ENCODE measurements at regions not wholly inside any gene's neighbourhood (a gene's known extent, or its start where the extent isn't known, plus 50 kb on each side); places are given as distances from the start of the nearest gene placed in this dataset.
"Not testable (repeated sequence)": the region's sequence is repeated elsewhere in the genome, so short reads cannot be mapped to it uniquely, and the experiment has no call there.

GRCh38 chrX:150125045-150125444, 186.8 kb upstream of the EOLA2 start:
- not testable (repeated sequence) for H3K27me3 ChIP-seq (replicated peaks; ENCODE audit: control insufficient read depth, insufficient read depth, low read length); H3K4me1 ChIP-seq (ENCODE audit: control insufficient read depth, insufficient read depth, low read length); H3K36me3 ChIP-seq (ENCODE audit: control insufficient read depth, insufficient read depth, low read length, severe bottlenecking); H3K9ac ChIP-seq (ENCODE audit: low read length); H3K4me3 ChIP-seq (ENCODE audit: low read length); DNase-seq (ENCODE audit: low read depth); H3K9me3 ChIP-seq (ENCODE audit: control insufficient read depth, low read length)

GRCh38 chrX:150127216-150127615, 188.9 kb upstream of the EOLA2 start:
- H3K9me3 ChIP-seq (ENCODE audit: control insufficient read depth, low read length), result no peaks in the 10 kb centered on the region
- H3K4me3 ChIP-seq (ENCODE audit: low read length), result no peak overlapping the region
- peaks cover 4% of the 10 kb centered on the region for H3K27me3 ChIP-seq (replicated peaks; ENCODE audit: control insufficient read depth, insufficient read depth, low read length)
- H3K4me1 ChIP-seq (ENCODE audit: control insufficient read depth, insufficient read depth, low read length), result no peaks in the 10 kb centered on the region
- H3K9ac ChIP-seq (ENCODE audit: low read length), result no peak overlapping the region
- DNase-seq (ENCODE audit: low read depth), result no peak
- H3K36me3 ChIP-seq (ENCODE audit: control insufficient read depth, insufficient read depth, low read length, severe bottlenecking), result no peaks in the 10 kb centered on the region

GRCh38 chrX:150143721-150144440, 205.6 kb upstream of the EOLA2 start:
- Histone ChIP-seq H3K4me1 (ENCODE audit: control insufficient read depth, insufficient read depth, low read length) (peaks cover 1% of the 10 kb centered on the region), H3K4me3 (ENCODE audit: low read length) (no peak overlapping the region), H3K9ac (ENCODE audit: low read length) (no peak overlapping the region), H3K9me3 (ENCODE audit: control insufficient read depth, low read length) (peaks cover 25% of the 10 kb centered on the region), H3K27me3 (replicated peaks; ENCODE audit: control insufficient read depth, insufficient read depth, low read length) (peaks cover 7% of the 10 kb centered on the region), H3K36me3 (ENCODE audit: control insufficient read depth, insufficient read depth, low read length, severe bottlenecking) (no peaks in the 10 kb centered on the region)
- no peak for DNase-seq (ENCODE audit: low read depth)

GRCh38 chrX:150146271-150146896, 208.1 kb upstream of the EOLA2 start:
- Histone ChIP-seq H3K9me3 (ENCODE audit: control insufficient read depth, low read length) (peaks cover 19% of the 10 kb centered on the region), H3K9ac (ENCODE audit: low read length) (no peak overlapping the region), H3K36me3 (ENCODE audit: control insufficient read depth, insufficient read depth, low read length, severe bottlenecking) (no peaks in the 10 kb centered on the region), H3K4me3 (ENCODE audit: low read length) (no peak overlapping the region), H3K27me3 (replicated peaks; ENCODE audit: control insufficient read depth, insufficient read depth, low read length) (peaks cover 7% of the 10 kb centered on the region), H3K4me1 (ENCODE audit: control insufficient read depth, insufficient read depth, low read length) (peaks cover 23% of the 10 kb centered on the region)
- DNase-seq (ENCODE audit: low read depth), result no peak

- H3K9me3 ChIP-seq (ENCODE audit: control insufficient read depth, low read length), result peaks cover 1% of the 10 kb centered on the region
- H3K36me3 ChIP-seq (ENCODE audit: control insufficient read depth, insufficient read depth, low read length, severe bottlenecking), result no peaks in the 10 kb centered on the region
- peaks cover 23% of the 10 kb centered on the region for H3K4me1 ChIP-seq (ENCODE audit: control insufficient read depth, insufficient read depth, low read length)
- no peak overlapping the region for H3K4me3 ChIP-seq (ENCODE audit: low read length)
- no peak for DNase-seq (ENCODE audit: low read depth)
- H3K27me3 ChIP-seq (replicated peaks; ENCODE audit: control insufficient read depth, insufficient read depth, low read length), result peaks cover 7% of the 10 kb centered on the region
- H3K9ac ChIP-seq (ENCODE audit: low read length), result no peak overlapping the region
These were observed 210.7 kb upstream of the EOLA2 start for GRCh38 chrX:150148749-150149672.

- peak; percentile 9 for DNase-seq (ENCODE audit: low read depth)
- peaks cover 7% of the 10 kb centered on the region for H3K27me3 ChIP-seq (replicated peaks; ENCODE audit: control insufficient read depth, insufficient read depth, low read length)
These were observed 211.9 kb upstream of the EOLA2 start for GRCh38 chrX:150150076-150150779.

GRCh38 chrX:150150780-150151125, 212.4 kb upstream of the MAMLD1 start:
- Histone ChIP-seq H3K9ac (ENCODE audit: low read length) (no peak overlapping the region), H3K27me3 (replicated peaks; ENCODE audit: control insufficient read depth, insufficient read depth, low read length) (peaks cover 7% of the 10 kb centered on the region), H3K9me3 (ENCODE audit: control insufficient read depth, low read length) (no peaks in the 10 kb centered on the region), H3K4me3 (ENCODE audit: low read length) (no peak overlapping the region), H3K4me1 (ENCODE audit: control insufficient read depth, insufficient read depth, low read length) (peaks cover 24% of the 10 kb centered on the region), H3K36me3 (ENCODE audit: control insufficient read depth, insufficient read depth, low read length, severe bottlenecking) (no peaks in the 10 kb centered on the region)
- DNase-seq (ENCODE audit: low read depth), result no peak

More at GRCh38 chrX:150150076-150150779, 211.9 kb upstream of the EOLA2 start:
- Histone ChIP-seq H3K4me3 (ENCODE audit: low read length) (no peak overlapping the region), H3K9me3 (ENCODE audit: control insufficient read depth, low read length) (no peaks in the 10 kb centered on the region), H3K4me1 (ENCODE audit: control insufficient read depth, insufficient read depth, low read length) (peaks cover 23% of the 10 kb centered on the region), H3K9ac (ENCODE audit: low read length) (no peak overlapping the region), H3K36me3 (ENCODE audit: control insufficient read depth, insufficient read depth, low read length, severe bottlenecking) (no peaks in the 10 kb centered on the region)

- Histone ChIP-seq H3K4me1 (ENCODE audit: control insufficient read depth, insufficient read depth, low read length) (peaks cover 28% of the 10 kb centered on the region), H3K27me3 (replicated peaks; ENCODE audit: control insufficient read depth, insufficient read depth, low read length) (peaks cover under 1% of the 10 kb centered on the region), H3K9me3 (ENCODE audit: control insufficient read depth, low read length) (no peaks in the 10 kb centered on the region), H3K36me3 (ENCODE audit: control insufficient read depth, insufficient read depth, low read length, severe bottlenecking) (no peaks in the 10 kb centered on the region), H3K9ac (ENCODE audit: low read length) (no peak overlapping the region), H3K4me3 (ENCODE audit: low read length) (no peak overlapping the region)
- no peak for DNase-seq (ENCODE audit: low read depth)
These were observed 211.1 kb upstream of the MAMLD1 start for GRCh38 chrX:150152036-150152435.

GRCh38 chrX:150152546-150152945, 210.6 kb upstream of the MAMLD1 start:
- Histone ChIP-seq H3K4me3 (ENCODE audit: low read length) (no peak overlapping the region), H3K36me3 (ENCODE audit: control insufficient read depth, insufficient read depth, low read length, severe bottlenecking) (no peaks in the 10 kb centered on the region), H3K9ac (ENCODE audit: low read length) (no peak overlapping the region), H3K4me1 (ENCODE audit: control insufficient read depth, insufficient read depth, low read length) (peaks cover 28% of the 10 kb centered on the region), H3K9me3 (ENCODE audit: control insufficient read depth, low read length) (no peaks in the 10 kb centered on the region), H3K27me3 (replicated peaks; ENCODE audit: control insufficient read depth, insufficient read depth, low read length) (no peaks in the 10 kb centered on the region)
- no peak for DNase-seq (ENCODE audit: low read depth)

- no peak overlapping the region for H3K4me3 ChIP-seq (ENCODE audit: low read length)
- DNase-seq (ENCODE audit: low read depth), result peak; percentile 51
- H3K36me3 ChIP-seq (ENCODE audit: control insufficient read depth, insufficient read depth, low read length, severe bottlenecking), result no peaks in the 10 kb centered on the region
- H3K4me1 ChIP-seq (ENCODE audit: control insufficient read depth, insufficient read depth, low read length), result peaks cover 10% of the 10 kb centered on the region
- H3K27me3 ChIP-seq (replicated peaks; ENCODE audit: control insufficient read depth, insufficient read depth, low read length), result no peaks in the 10 kb centered on the region
- no peaks in the 10 kb centered on the region for H3K9me3 ChIP-seq (ENCODE audit: control insufficient read depth, low read length)
- no peak overlapping the region for H3K9ac ChIP-seq (ENCODE audit: low read length)
These were observed 207.6 kb upstream of the MAMLD1 start for GRCh38 chrX:150155436-150156035.

Measured in adipocyte (in vitro differentiated cells).